HL-60 (cell line): ENCODE measurements at regions not wholly inside any gene's neighbourhood (a gene's known extent, or its start where the extent isn't known, plus 50 kb on each side); places are given as distances from the start of the nearest gene placed in this dataset.

Experiments
- GABPA ChIP-seq: IDR thresholded peaks from 2 replicates; pipeline ENCODE4 v1.6.1; 2012; ENCODE audit warnings: low read depth
- POLR2AphosphoS5 ChIP-seq: IDR thresholded peaks from 2 replicates; pipeline ENCODE4 v1.6.1; 2012; ENCODE audit warnings: low read depth
- SPI1 ChIP-seq: IDR thresholded peaks from 2 replicates; pipeline ENCODE4 v1.6.1; 2012; ENCODE audit warnings: low read depth, mild to moderate bottlenecking, borderline replicate concordance
- TF ChIP-seq, protein P1 (sequence below): IDR thresholded peaks from one replicate; pipeline ENCODE4 v1.5.1; 2011; ENCODE audit warnings: low read length, control low read depth, inconsistent platforms; ENCODE audit not compliant: insufficient read depth
- TF ChIP-seq, protein P2 (sequence below): IDR thresholded peaks from 2 replicates; pipeline ENCODE4 v1.6.1; 2012; ENCODE audit warnings: low read depth; ENCODE audit not compliant: insufficient replicate concordance

DNA sequence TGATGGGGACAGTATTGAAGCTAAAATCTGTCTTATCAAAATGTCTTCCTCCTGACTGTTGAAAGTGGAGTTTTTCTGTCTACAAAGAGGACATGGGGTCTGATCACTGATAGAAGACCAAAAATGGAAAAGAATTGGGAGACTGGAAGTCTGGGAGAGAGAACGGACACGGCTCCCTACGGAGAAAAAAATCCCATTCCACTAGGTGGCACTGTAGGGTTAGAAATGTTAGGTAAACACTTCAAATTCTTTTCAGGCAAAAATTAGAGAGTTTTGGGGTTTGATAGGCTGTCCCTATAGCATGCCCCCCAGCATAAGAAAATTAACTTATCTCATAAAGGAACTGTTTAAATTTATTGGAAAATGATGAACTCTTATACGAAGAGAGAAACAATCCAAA is 200.5 kb downstream of the FAM133A start:
- TF ChIP-seq, protein P1, sequence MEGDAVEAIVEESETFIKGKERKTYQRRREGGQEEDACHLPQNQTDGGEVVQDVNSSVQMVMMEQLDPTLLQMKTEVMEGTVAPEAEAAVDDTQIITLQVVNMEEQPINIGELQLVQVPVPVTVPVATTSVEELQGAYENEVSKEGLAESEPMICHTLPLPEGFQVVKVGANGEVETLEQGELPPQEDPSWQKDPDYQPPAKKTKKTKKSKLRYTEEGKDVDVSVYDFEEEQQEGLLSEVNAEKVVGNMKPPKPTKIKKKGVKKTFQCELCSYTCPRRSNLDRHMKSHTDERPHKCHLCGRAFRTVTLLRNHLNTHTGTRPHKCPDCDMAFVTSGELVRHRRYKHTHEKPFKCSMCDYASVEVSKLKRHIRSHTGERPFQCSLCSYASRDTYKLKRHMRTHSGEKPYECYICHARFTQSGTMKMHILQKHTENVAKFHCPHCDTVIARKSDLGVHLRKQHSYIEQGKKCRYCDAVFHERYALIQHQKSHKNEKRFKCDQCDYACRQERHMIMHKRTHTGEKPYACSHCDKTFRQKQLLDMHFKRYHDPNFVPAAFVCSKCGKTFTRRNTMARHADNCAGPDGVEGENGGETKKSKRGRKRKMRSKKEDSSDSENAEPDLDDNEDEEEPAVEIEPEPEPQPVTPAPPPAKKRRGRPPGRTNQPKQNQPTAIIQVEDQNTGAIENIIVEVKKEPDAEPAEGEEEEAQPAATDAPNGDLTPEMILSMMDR, result no peak
- TF ChIP-seq POLR2AphosphoS5 (no peak), GABPA (no peak), SPI1 (no peak)
- TF ChIP-seq, protein P2, sequence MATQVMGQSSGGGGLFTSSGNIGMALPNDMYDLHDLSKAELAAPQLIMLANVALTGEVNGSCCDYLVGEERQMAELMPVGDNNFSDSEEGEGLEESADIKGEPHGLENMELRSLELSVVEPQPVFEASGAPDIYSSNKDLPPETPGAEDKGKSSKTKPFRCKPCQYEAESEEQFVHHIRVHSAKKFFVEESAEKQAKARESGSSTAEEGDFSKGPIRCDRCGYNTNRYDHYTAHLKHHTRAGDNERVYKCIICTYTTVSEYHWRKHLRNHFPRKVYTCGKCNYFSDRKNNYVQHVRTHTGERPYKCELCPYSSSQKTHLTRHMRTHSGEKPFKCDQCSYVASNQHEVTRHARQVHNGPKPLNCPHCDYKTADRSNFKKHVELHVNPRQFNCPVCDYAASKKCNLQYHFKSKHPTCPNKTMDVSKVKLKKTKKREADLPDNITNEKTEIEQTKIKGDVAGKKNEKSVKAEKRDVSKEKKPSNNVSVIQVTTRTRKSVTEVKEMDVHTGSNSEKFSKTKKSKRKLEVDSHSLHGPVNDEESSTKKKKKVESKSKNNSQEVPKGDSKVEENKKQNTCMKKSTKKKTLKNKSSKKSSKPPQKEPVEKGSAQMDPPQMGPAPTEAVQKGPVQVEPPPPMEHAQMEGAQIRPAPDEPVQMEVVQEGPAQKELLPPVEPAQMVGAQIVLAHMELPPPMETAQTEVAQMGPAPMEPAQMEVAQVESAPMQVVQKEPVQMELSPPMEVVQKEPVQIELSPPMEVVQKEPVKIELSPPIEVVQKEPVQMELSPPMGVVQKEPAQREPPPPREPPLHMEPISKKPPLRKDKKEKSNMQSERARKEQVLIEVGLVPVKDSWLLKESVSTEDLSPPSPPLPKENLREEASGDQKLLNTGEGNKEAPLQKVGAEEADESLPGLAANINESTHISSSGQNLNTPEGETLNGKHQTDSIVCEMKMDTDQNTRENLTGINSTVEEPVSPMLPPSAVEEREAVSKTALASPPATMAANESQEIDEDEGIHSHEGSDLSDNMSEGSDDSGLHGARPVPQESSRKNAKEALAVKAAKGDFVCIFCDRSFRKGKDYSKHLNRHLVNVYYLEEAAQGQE, result no peak
